Heart left ventricle (tissue), 13 donors: ENCODE measurements at regions not wholly inside any gene's neighbourhood (a gene's known extent, or its start where the extent isn't known, plus 50 kb on each side); places are given as distances from the start of the nearest gene placed in this dataset.

Experiments
- CTCF ChIP-seq, 12 donors: fragments of 200-600 bp; sonication (generic) in 4 of 12; IDR thresholded peaks; one replicate each; pipeline versions ENCODE4 v1.5.0 to v1.8.0; 2018 to 2022; ENCODE audit warnings: antibody characterized with exemption in 12 of 12, mild to moderate bottlenecking in 5 of 12
- POLR2A ChIP-seq, 2 donors: fragments of 450-650 bp; IDR thresholded peaks; one replicate each; pipeline ENCODE4 v1.6.1; 2017; ENCODE audit warnings: antibody characterized with exemption in 2 of 2, mild to moderate bottlenecking in 2 of 2, moderate library complexity in 2 of 2
- donor health status: ischemic (EF 13 %, LVEDD 7.1; RV severe dilation, severe dysfunction).
- donor health status: DM: no; HTN: yes; CAD: no.
- donor health status: DM: no; HTN: no; CAD: no.
- donor health status: ischemic (EF 25% LVEDD 6.9; RV normal size, moderate dysfunction).
- donor health status: ischemic (EF 25% LVEDD 5.7; RV mildly dilated, moderate dysfunction).
- donor health status: ischemic (EF 35%, LVEDD 5.7; RV mildly dilated, moderate dysfunction).
- donor health status: nonischemic (EF 11% LVEDD 7.7; RV severe dilation, severe dysfunction).
- donor health status: DM: yes; HTN: yes; CAD: no.
- donor health status: PGD.
- donor health status: ischemic (EF 29% LVEDD 5.4; RV normal size, mild dysfunction).
- donor health status: nonischemic (EF 23%, LVEDD 6.1; RV moderate dilation, normal function).

GRCh38 chr11:128093689-128094088, 493.7 kb downstream of the ETS1 start:
- TF ChIP-seq CTCF (IDR thresholded peaks at IDR 0.05) (no peak), POLR2A (IDR thresholded peaks at IDR 0.05) (no peak)
